HG03097 (cell line): ENCODE measurements at regions not wholly inside any gene's neighbourhood (a gene's known extent, or its start where the extent isn't known, plus 50 kb on each side); places are given as distances from the start of the nearest gene placed in this dataset.
"Not testable (repeated sequence)": the region's sequence is repeated elsewhere in the genome, so short reads cannot be mapped to it uniquely, and the experiment has no call there.

ENCODE experiments used
- ATAC-seq: cut with Tn5 transposase; IDR thresholded peaks from one replicate; pipeline ENCODE4 v1.9.1; 2021; ENCODE audit not compliant: unreplicated experiment, low FRiP score

- no peak for ATAC-seq
Observed at GRCh38 chr16:86856946-86857586, 278.7 kb downstream of the FOXL1 start.

GRCh38 chr16:86857807-86858206 is 279.5 kb downstream of the FOXL1 start:
- ATAC-seq, result no peak

- no peak for ATAC-seq
Observed at GRCh38 chr16:86858501-86858900, 280.2 kb downstream of the FOXL1 start.

GRCh38 chr16:86861270-86861858 is 283.0 kb downstream of the FOXL1 start:
- ATAC-seq, result not testable (repeated sequence)

GRCh38 chr16:86862595-86863280 is 284.4 kb downstream of the FOXL1 start:
- ATAC-seq, result no peak

GRCh38 chr16:86863609-86864008 is 285.3 kb downstream of the FOXL1 start:
- no peak for ATAC-seq

GRCh38 chr16:86864586-86864985 is 286.2 kb downstream of the FOXL1 start:
- no peak for ATAC-seq

- ATAC-seq, result no peak
Observed at GRCh38 chr16:86865851-86866662, 287.7 kb downstream of the FOXL1 start.

GRCh38 chr16:86866986-86867722 is 288.8 kb downstream of the FOXL1 start:
- no peak for ATAC-seq

GRCh38 chr16:86868070-86868469 is 289.7 kb downstream of the FOXL1 start:
- no peak for ATAC-seq

- ATAC-seq, result no peak
Observed at GRCh38 chr16:86868786-86869185, 290.4 kb downstream of the FOXL1 start.

- no peak for ATAC-seq
Observed at GRCh38 chr16:86869288-86870022, 291.1 kb downstream of the FOXL1 start.

- no peak for ATAC-seq
Observed at GRCh38 chr16:86870380-86870779, 292.0 kb downstream of the FOXL1 start.

GRCh38 chr16:86872131-86872530 is 293.8 kb downstream of the FOXL1 start:
- no peak for ATAC-seq

- no peak for ATAC-seq
Observed at GRCh38 chr16:86872833-86873232, 294.5 kb downstream of the FOXL1 start.

- ATAC-seq, result no peak
Observed at GRCh38 chr16:86874141-86874540, 295.8 kb downstream of the FOXL1 start.

GRCh38 chr16:86876499-86876898 is 298.1 kb downstream of the FOXL1 start:
- ATAC-seq, result no peak

GRCh38 chr16:86877108-86877507 is 298.8 kb downstream of the FOXL1 start:
- no peak for ATAC-seq

- ATAC-seq, result no peak
Observed at GRCh38 chr16:86877835-86878234, 299.5 kb downstream of the FOXL1 start.
